Nucleus accumbens (tissue), 56 donors: ENCODE measurements at regions not wholly inside any gene's neighbourhood (a gene's known extent, or its start where the extent isn't known, plus 50 kb on each side); places are given as distances from the start of the nearest gene placed in this dataset.

ENCODE experiments used
- DNase-seq, 56 donors: peaks; one replicate each; lab custom pipeline; 2025; lab: John Stamatoyannopoulos, UW

- DNase-seq, result no peak
These were observed 573.1 kb downstream of the TLE4 start for GRCh38 chr9:80144856-80145255.

DNA sequence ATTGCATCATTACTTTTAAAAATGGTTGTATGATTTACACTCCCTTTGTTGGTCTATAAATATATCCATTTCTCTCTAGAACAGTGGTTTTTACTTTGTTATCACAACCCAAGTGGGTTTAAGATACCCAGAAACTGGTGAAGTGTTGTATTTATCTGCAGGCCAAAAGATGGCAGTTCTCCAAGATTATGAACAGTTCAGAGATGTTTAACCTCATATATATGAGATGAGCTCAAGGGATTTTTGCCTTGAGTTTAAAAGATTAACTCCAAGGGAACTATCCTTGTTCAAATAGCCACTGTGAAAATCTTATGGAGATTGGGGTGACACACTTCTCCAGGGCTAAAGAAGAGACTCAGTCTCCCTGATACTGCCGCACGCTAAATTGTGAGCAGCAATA lies 572.6 kb downstream of the TLE4 start:
- no peak for DNase-seq

- DNase-seq, result no peak
These were observed 572.1 kb downstream of the TLE4 start for GRCh38 chr9:80143899-80144298.

DNA sequence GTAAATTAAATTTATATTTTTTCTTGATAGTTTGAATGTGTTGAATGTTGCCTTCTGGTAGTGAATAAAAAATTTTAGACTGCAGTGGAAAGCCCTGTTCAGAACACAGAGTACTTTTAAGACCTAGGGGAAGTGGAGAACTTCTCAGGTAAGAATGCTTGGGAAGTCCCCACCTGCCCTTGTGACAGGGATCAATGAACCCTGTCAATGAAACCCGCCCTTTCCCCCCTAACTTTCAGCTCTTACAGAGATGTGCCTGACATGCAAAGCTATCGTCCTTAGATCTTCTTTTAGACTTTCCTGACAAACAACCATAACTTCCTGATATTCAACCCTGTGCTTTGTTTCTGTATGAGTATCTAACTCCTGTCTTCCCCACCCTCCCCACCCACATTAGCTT lies 562.7 kb downstream of the TLE4 start:
- DNase-seq, result no peak

GRCh38 chr9:80131627-80132026 lies 559.9 kb downstream of the TLE4 start:
- DNase-seq, result no peak

DNA sequence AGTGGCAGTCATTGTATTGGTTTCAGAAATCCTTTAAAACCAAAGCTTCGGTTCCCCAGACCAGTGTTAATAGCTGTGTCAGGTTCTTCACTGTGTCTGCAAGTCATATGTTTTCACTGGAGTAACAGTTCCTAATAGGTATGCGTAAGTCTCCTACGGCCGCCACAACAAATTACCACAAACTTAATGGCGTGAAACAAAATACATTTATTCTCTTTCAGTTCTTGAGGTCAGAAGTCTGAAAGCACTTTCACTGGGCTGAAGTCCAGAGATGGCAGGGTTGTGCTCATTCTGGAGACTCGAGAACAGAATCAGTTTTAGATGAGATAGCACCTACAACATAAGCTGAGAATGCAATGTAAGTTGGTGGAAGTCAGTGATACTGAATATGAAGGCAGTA lies 556.2 kb downstream of the TLE4 start:
- no peak for DNase-seq

DNA sequence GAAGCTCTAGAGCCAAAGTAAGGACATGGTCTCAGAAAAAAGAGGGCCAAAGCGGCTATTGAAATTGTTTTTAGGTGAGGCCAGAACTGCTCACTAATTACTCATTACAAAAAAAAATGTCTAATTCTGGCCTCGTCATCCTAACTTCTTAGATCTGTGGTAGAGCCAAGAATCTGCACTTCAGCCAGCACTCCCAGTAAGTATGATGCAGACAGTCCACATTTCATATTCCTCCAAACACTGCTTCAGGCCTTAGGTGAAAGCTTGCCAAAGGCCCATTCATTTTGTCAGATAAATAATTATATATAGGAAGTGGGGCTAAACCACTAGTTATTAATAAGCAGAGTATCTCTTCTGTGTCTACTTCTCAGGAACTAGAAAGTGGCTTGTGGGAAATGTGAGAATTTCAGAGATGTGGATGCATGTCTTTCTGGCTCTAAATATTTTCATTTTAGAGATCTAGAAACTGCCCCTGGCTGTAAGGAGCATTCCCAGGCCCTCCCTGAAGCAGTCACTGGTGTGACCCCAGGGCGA lies 554.0 kb downstream of the TLE4 start:
- DNase-seq, result no peak

DNA sequence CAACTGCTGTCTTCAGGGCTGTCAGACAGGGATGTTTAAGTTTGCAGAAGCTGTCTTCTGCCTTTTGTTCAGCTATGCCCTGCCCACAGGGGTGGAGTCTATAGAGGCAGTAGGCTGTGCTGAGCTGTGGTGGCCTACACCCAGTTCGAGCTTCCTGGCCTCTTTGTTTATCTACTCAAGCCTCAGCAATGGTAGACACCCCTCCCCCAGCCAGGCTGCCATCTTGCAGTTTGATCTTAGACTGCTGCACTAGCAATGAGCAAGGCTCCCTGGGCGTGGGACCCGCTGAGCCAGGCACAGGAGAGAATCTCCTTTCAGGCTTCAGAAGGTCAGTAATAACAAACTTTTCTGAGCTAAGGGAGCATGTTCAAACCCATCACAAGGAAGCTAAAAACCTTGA lies 545.3 kb downstream of the TLE4 start:
- DNase-seq, result no peak

GRCh38 chr9:80114241-80114640 lies 542.5 kb downstream of the TLE4 start:
- DNase-seq, result no peak

DNA sequence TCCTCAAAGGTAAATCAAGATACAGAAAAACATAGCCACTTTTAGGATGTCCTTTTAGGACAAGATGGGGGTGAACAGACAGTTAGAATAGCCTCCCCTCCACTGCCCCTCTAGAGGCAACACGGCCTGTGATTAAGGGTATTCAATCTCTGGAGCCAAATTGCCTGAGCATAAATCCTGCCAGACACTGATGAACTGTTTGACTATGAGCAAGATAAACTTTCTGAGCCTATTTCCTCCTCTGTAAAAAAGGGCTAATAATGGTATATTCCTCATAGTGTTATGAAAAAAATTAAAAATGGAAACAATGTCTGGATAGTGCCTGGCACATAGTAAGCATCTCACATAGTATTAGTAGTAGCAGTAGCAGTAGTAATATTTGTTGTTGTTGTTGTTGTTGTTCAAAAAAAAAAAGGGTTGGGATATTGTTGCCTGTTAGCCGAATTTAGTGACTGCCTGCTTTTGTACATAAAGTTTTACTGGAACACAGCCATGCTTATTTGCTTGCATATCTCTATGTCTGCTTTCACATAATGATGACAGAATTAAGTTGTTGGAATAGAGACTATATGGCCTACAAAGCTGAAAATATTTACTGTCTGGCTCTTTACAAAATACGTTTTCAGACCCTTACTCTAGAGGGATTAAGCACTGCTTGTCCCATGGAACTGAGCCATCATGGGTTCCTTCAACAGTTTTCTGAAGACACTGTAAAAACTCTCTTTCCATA lies 536.3 kb downstream of the TLE4 start:
- no peak for DNase-seq

DNA sequence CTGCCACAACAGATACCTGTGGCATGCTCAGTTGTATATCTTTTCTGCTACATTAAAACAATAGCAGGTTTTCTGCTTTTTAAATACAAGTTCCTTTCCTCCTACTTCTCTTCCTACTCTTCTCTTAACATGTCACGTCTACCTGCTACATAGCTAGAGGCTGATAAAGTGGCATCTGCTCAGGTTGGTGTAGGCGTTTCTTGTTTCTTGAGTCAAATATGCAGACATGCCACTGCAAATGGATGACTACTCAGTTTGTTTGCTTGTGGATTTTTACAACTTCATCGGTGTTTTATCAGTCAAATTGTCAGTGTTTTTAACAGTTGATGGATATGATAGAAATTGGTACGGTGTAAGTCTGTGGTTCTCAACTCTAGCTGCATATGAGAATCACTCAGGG lies 525.7 kb downstream of the TLE4 start:
- DNase-seq, result peak in 12 of 56 donors; percentile 1 to 64 (median 12)

DNA sequence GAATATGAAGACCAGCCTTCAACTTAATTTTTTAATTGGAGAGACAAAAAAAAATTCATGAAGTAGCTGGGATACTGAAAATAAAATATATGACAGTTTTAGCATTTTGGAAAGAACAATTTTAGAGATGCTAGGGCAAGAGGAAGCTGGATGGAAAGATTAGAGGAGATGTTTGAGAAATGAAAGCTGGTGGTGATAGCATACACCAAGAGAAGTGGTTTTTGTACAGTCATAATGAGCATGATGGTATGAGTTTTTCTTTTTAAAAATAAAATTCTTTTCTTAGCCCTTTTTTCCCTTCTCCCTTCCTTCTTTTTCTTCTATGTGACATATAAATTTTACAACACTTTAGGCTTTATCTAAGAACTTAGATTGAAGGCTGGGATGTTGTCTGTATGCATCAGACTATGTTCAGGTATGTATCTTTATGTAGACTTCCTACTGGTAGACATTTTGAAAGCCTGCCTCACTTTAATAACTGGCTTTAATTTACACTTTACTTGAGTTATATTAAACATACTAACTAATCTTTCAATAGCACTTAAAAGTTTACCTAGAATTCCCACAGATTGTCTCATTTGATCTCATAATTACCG lies 522.5 kb downstream of the TLE4 start:
- DNase-seq, result no peak

DNA sequence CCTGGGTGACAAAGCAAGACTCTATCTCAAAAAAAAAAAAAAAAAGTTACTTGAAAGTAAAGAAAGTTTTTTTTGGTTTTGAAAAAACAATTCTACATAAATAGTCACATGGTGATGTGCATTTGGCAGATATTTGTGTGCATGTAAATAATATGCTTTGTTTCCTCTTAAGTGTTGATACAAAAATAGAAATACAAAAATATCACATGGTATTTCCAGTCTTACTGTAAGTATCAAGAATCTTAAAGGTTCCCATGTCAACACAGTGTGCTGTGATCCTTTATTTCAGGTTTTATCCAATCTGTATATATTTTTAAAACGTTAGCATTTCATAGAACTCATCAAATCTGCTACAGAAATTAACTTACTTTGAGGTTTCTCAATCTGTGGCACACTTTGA lies 521.9 kb downstream of the TLE4 start:
- no peak for DNase-seq

DNA sequence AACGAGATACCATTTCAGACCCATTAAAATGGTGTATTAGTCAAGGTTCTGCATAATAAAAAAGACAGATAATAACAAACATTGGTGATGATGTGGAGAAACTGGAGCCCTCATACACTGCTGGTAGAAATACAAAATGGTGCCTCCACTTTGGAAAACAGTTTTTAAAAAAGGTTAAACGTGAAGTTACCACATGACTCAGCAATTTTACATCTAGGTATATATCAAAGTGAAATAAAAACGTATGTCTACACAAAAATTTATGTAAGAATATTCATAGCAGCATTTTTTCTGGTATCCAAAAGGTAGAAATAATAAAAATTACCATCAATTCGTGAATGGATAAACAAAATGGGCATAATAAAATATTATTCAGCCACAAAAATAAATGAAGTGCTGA lies 519.8 kb downstream of the TLE4 start:
- DNase-seq, result no peak

DNA sequence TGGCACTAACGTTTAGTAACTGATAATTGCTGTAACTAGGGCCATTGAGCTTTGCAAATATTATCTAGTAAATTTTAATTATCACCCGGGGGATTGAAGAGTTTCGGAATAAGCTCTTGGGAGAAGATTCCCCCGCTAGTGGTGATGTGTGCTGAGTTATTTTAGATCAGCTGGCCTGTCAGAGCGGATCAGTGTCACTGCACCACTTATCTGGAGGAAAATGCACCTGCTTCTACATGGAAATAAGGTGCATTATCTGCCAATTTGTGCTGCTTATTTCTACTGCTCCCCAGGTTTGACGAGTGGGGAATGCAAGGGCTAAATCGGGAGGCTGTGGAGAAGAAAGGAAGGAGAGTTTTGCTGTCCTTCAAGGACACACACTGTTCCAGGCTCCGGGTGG lies 518.6 kb downstream of the TLE4 start:
- DNase-seq, result no peak

DNA sequence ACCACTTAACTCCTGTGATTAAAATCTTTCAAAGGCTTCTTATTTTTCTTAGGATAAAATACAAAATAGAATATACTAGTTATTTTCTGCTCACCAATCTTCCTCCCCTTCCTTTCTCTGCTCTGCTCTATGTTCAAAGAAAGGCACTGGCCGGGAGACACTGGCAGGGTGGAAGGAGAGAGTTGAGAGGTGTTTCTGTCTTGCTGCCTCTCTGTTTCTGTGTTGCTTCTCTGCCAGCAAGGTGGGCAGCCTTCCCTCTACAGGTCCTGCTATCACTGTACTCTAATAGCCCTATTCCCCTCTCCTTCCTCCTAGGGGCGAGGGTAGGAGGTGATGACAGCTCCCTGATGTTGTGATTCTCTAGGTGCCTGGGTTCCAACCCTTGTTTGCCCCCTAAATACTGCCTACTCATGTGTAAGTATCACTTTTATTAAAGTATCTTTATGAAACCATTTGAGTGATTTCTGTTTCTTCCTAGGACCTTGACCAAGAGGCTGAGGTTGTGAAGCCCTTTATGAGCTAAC lies 515.1 kb downstream of the TLE4 start:
- no peak for DNase-seq

- no peak for DNase-seq
These were observed 514.6 kb downstream of the TLE4 start for GRCh38 chr9:80086386-80086785.

GRCh38 chr9:80085668-80086067 lies 513.9 kb downstream of the TLE4 start:
- DNase-seq, result no peak

- DNase-seq, result no peak
These were observed 510.4 kb downstream of the TLE4 start for GRCh38 chr9:80082213-80082612.

- no peak for DNase-seq
These were observed 507.1 kb downstream of the TLE4 start for GRCh38 chr9:80078826-80079225.

GRCh38 chr9:80077059-80077458 lies 505.3 kb downstream of the TLE4 start:
- DNase-seq, result no peak

- no peak for DNase-seq
These were observed 504.4 kb downstream of the TLE4 start for GRCh38 chr9:80076162-80076561.
